Activated CD4-positive, CD25-positive, alpha-beta regulatory T cell treated with anti-CD3 and anti-CD28 coated beads, Interleukin-2, amount 50 U/mL, for 16 hours (primary cell): ENCODE measurements at regions not wholly inside any gene's neighbourhood (a gene's known extent, or its start where the extent isn't known, plus 50 kb on each side); places are given as distances from the start of the nearest gene placed in this dataset.
"Not testable (repeated sequence)": the region's sequence is repeated elsewhere in the genome, so short reads cannot be mapped to it uniquely, and the experiment has no call there.

Experiments used
- DNase-seq: peaks from one replicate; pipeline ENCODE4 v3.0.0-alpha.2; 2020; ENCODE audit warnings: low read depth, low spot score

GRCh38 chr5:163878490-163878889, 373.1 kb downstream of the MAT2B start:
- no peak for DNase-seq

DNA sequence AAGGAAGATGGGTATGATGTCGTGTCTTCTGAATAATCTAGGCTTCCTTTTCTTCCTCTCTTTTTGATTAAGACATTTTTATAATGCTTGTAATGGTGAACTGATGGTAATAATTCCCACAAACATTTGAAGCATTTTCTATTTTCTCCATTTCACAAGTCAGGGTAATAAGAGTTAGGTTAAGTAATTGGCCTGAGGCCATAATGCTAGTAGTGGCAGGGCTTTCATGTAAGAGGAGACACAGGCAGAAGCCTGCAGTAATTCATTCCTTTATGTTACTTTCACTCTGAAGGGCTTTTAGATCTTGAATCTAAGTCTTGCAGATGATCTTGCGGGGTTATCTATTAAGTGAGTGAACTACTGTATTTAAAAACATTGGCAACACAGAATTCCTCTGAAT, 374.9 kb downstream of the MAT2B start:
- no peak for DNase-seq

DNA sequence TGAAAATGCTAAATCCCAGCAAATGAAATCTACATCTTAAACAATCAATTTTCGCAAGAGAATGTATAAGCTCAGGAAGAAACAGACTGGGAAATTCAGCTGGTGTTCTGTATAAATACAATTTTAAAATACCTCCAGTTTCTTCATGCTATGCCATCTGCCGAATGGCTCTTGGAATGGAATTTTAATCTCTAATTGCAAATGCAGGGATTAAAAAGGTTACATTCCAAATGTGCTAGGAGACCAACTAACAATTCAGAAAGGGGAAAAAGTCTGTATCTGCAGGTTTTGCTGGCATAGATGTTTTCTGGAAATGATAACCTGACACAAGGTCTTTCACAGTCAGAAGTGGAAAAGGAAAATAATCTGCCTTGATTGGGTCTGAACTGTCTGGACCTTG, 379.7 kb downstream of the MAT2B start:
- DNase-seq, result no peak

- DNase-seq, result no peak
Observed at GRCh38 chr5:163887854-163888253, 382.4 kb downstream of the MAT2B start.

GRCh38 chr5:163888366-163888765, 382.9 kb downstream of the MAT2B start:
- DNase-seq, result no peak

DNA sequence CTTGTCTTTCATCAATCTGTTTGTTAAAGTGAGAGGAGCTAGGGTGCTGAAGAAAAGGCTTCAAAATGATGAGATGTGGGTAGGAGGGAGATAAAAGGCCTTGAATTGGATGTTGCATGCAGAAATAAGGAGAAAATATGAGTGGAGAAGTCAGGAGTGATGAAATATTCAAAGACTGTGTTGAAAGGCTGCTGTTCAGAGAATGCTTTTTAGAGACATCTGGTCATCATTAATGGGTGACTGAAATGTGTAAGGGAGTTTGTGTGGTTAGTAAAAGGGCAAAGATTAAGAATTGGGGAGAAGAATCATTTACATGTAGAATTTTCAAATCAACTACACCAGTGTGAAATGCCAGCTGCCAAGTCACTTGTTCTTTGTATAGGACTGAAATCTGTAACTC, 383.9 kb downstream of the MAT2B start:
- DNase-seq, result no peak

- DNase-seq, result no peak
Observed at GRCh38 chr5:163890261-163890660, 384.8 kb downstream of the MAT2B start.

GRCh38 chr5:163893281-163893680, 387.9 kb downstream of the MAT2B start:
- DNase-seq, result no peak

GRCh38 chr5:163894645-163895044, 389.2 kb downstream of the MAT2B start:
- DNase-seq, result no peak

DNA sequence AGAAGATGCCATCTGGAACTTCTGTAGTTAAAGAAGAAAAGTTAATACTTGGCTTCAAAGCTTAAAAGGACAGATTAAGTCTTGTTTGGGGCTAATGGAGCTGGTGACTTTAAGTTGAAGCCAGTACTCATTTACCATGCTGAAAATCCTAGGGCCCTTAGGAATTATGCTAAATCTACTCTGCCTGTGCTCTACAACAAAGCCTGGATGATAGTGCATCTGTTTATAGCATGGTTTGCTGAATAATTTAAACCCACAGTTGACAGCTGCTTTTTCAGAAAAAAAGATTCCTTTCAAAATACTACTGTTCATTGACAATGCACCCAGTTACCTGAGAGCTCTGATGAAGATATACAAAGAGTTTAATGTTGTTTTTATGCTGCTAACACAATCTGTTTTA, 393.5 kb downstream of the MAT2B start:
- DNase-seq, result no peak

- not testable (repeated sequence) for DNase-seq
Observed at GRCh38 chr5:163907783-163908182, 402.4 kb downstream of the MAT2B start.

GRCh38 chr5:163908253-163908652, 402.8 kb downstream of the MAT2B start:
- no peak for DNase-seq

GRCh38 chr5:163910226-163910625, 404.8 kb downstream of the MAT2B start:
- no peak for DNase-seq

DNA sequence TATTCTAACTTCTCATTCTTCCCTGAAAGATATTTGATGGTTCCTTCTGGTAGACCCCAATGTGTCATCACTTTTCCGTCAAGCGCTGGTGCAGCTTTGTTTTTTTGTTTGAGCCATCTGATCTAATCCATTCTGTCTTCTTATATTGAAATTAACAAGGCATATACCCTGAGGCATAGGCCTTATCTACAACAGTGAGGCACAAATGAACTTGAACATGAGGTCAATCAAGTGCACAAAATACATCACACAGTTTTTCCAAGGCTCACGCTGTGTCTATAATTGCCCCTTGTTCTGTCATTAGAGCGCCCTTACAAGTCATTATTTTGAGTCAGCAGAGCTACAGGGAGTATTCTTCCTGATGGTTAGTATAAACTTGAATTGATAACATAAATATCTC, 406.6 kb downstream of the MAT2B start:
- DNase-seq, result no peak

DNA sequence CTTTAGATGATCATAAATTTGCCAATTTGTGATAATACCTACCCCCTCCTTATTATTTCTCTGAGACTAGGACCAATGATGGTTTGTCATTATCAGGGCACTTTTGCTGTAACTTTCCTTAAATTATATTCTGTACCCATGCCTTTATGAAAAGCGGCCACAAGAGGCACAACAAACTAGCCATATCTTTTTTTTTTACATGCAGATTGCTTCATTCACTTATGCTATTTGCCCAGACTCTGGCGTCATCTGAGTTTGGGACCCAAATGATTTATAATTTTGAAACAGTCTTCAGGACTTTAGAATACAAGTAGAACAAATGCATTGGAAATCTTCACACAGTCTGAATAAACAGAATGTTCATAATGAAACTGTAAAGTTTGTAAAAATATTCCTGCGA, 408.1 kb downstream of the MAT2B start:
- no peak for DNase-seq

DNA sequence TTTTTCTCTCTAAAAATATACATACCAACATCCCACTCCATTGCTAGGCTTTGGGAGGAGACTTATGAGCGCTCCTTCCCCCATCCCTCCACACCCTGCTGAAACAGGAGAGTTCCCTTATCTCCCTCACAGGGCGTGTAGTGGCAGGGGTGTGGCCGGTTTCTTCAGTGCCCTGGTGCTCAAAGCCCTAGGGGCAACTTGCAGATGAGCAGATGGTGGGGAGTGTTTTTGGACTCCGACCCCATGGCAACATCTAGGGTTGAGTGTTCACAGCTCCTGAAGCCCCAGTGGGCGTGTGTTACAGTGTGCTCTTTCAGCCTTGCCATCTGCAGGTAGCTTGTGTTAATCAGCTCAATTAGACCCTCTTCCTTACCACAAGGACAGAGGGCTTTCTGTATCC, 409.5 kb downstream of the MAT2B start:
- DNase-seq, result no peak

GRCh38 chr5:163915481-163915961, 410.1 kb downstream of the MAT2B start:
- DNase-seq, result no peak

DNA sequence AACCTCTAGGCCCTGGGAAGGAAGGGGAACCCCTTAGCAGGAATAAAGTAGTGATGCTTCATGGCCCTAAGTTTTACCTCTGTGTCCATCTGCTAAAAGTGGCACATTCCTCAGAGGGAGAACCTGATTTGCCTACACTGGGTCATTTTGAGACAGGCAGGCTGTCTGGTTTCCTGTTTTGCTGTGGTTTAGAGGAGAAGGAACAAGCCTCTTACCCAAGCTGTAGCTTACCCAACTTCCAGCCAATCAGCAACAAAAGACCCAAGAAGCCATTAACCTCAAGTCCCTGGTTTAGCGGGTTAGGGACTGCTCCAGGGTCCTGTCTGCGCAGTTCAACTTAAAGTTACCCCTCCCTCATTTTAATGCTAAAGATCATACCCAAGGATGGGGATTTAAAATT, 411.0 kb downstream of the MAT2B start:
- DNase-seq, result no peak

DNA sequence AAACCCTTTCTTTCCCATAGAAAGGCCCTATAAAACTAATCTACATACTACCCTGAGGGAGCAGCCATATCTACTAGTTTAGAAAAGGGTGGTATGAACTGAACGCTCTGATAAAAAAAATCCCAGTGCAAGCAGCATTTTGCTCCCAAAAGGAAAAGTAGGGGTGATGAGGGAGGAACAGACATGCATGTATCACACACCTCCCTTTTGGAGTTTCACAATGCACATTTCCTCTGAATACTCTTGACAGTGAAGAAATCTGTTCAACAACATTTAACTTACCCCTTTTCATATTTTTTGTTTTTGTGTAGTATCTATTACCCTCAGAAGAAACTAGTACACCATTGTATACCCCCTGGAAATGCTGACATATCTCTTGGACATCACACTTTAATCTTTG, 411.4 kb downstream of the MAT2B start:
- no peak for DNase-seq

DNA sequence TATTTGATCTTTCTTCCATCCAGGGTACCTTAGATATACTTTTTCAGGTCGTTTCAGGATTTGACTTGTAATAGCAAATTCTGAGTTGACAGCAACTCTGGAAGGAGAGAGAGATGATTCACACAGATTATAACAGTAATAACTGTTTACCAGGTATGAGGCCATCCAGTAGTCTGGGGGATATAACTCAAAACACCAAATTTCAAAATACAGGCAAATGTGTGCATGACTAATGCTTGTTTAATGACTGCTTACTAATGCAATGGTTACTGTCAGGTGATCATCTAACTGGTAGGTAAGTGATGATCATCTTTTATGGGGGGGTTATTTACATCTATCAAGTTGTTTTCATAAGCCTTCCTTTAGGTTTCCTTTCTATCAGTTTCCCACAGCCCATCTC, 412.3 kb downstream of the MAT2B start:
- no peak for DNase-seq

DNA sequence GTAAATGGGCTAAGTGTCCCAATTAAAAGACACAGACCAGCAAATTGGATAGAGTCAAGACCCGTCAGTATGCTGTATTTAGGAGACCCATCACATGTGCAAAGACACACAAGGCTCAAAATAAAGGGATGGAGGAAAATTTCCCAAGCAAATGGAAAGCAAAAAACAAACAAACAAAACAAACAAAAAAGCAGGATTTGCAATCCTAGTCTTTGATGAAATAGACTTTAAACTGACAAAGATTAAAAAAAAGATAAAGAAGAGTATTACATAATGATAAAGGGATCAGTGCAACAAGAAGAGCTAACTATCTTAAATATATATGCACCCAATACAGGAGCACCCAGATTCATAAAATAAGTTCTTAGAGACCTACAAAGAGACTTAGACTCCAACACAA, 429.6 kb downstream of the MAT2B start:
- not testable (repeated sequence) for DNase-seq

DNA sequence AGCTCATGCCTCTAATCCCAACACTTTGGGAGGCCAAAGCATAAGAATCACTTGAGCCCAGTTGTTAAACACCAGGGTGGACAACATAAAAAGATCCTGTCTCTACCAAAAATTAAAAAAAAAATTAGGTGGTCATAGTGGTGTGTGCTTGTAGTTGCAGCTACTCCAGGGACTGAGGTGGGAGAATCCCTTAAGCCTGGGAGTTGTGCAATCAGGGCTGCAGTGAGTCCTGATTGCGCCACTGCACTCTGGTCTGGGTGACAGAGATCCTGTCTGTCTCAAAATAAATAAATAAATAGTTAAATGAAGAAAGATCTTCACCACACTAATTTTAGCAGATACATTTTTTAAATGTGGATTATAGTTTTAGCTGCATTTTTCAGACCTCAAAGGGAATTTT, 433.2 kb downstream of the MAT2B start:
- no peak for DNase-seq

GRCh38 chr5:163941079-163941478, 435.7 kb downstream of the MAT2B start:
- DNase-seq, result no peak

DNA sequence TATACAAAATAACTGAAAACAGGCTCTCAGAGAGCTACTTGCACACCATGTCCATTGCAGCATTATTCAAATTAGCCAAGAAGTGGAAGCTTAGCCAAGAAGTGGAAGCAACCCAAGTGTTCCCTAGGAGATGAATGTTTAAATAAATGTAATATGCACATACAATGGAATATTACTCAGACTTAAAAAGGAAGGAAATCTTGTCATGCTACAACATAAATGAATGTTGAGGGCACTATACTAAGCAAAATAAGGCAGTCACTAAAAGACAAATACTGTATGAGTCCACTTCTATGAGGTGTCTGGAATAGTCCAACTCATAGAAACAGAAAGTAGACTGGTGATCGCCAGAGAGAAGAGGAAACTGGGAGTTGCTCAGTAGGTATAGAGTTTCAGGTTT, 438.1 kb downstream of the MAT2B start:
- DNase-seq, result no peak

DNA sequence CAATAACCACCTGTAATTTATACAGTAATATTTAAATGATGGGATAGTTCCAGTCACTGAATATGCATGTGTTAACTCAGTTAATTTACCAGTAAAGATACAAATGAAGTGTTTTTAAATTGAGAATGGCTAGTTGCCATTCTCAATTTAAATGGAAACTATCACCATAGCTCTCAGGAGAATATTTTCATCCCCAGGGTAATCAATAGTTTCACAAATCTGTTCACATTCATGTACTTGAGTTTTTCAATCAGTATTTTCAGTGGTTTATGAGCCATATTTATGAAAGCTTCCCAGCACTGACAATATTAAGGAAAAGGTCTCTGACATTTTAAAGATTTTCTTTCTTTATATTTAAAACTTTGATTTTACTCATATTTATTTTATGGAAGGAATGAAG, 439.3 kb downstream of the MAT2B start:
- DNase-seq, result no peak
